Transverse colon (tissue), 4 donors: ENCODE measurements at regions not wholly inside any gene's neighbourhood (a gene's known extent, or its start where the extent isn't known, plus 50 kb on each side); places are given as distances from the start of the nearest gene placed in this dataset.

Source experiments
- EP300 ChIP-seq: sonication (generic); formaldehyde crosslinking; IDR thresholded peaks from one replicate; pipeline ENCODE4 v1.6.1; 2017; ENCODE audit warnings: antibody characterized with exemption, low read depth
- POLR2A ChIP-seq: fragments of 450-650 bp; IDR thresholded peaks from one replicate; pipeline ENCODE4 v1.6.1; 2016; ENCODE audit warnings: antibody characterized with exemption, mild to moderate bottlenecking, moderate library complexity
- POLR2AphosphoS5 ChIP-seq, 3 donors: sonication (generic); formaldehyde crosslinking; IDR thresholded peaks; one replicate each; pipeline ENCODE4 v1.6.1; 2016; ENCODE audit warnings: antibody characterized with exemption in 3 of 3
- TF ChIP-seq, protein P1 (sequence below), 5 experiments: fragments of 200-600 bp in 3 of 5; fragments of 450-650 bp in 2 of 5; sonication (generic) in 3 of 5; IDR thresholded peaks; 1 replicate in 2 of 5; 2 replicates in 3 of 5; pipeline ENCODE4 v1.5.1; 2016 to 2017; ENCODE audit warnings: antibody characterized with exemption in 5 of 5, inconsistent platforms in 3 of 5, mild to moderate bottlenecking in 2 of 5, moderate library complexity in 1 of 5

- TF ChIP-seq, protein P1, sequence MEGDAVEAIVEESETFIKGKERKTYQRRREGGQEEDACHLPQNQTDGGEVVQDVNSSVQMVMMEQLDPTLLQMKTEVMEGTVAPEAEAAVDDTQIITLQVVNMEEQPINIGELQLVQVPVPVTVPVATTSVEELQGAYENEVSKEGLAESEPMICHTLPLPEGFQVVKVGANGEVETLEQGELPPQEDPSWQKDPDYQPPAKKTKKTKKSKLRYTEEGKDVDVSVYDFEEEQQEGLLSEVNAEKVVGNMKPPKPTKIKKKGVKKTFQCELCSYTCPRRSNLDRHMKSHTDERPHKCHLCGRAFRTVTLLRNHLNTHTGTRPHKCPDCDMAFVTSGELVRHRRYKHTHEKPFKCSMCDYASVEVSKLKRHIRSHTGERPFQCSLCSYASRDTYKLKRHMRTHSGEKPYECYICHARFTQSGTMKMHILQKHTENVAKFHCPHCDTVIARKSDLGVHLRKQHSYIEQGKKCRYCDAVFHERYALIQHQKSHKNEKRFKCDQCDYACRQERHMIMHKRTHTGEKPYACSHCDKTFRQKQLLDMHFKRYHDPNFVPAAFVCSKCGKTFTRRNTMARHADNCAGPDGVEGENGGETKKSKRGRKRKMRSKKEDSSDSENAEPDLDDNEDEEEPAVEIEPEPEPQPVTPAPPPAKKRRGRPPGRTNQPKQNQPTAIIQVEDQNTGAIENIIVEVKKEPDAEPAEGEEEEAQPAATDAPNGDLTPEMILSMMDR (IDR thresholded peaks at IDR 0.05): no peak
- TF ChIP-seq POLR2AphosphoS5 (IDR thresholded peaks at IDR 0.05) (no peak), POLR2A (no peak), EP300 (no peak)
These were observed 150.6 kb upstream of the CADM1 start for GRCh38 chr11:115654792-115655191.
